ENCODE measurements at regions not wholly inside any gene's neighbourhood (a gene's known extent, or its start where the extent isn't known, plus 50 kb on each side); places are given as distances from the start of the nearest gene placed in this dataset.

GRCh38 chr1:79741720-79742421 is 735.3 kb upstream of the ADGRL4 start:
- Histone ChIP-seq H3K9me3 (peaks cover 0 to 4% (median 0%) of the 10 kb centered on the region in 3 donors), H3K36me3 (no peaks in the 10 kb centered on the region), H3K27ac (no peak overlapping the region), H3K27me3 (no peaks in the 10 kb centered on the region), H3K4me3 (no peak overlapping the region), H3K4me1 (no peaks in the 10 kb centered on the region)
- intact Hi-C loops (cut with DNase I; ENCODE audit: low total_unique reads) = no loop called here
- no peak for TF ChIP-seq CTCF (IDR thresholded peaks at IDR 0.05)
- DNase-seq = no peak

GRCh38 chr1:79738101-79738500 is 731.6 kb upstream of the ADGRL4 start:
- H3K4me3 ChIP-seq = no peak overlapping the region
- no peaks in the 10 kb centered on the region for H3K36me3 ChIP-seq
- no peak for TF ChIP-seq CTCF (IDR thresholded peaks at IDR 0.05)
- no peak overlapping the region for H3K27ac ChIP-seq
- intact Hi-C loops (cut with DNase I; ENCODE audit: low total_unique reads) = no loop called here
- H3K9me3 ChIP-seq = peaks cover 0 to 4% (median 0%) of the 10 kb centered on the region in 3 donors
- H3K27me3 ChIP-seq = no peaks in the 10 kb centered on the region
- DNase-seq = no peak
- no peaks in the 10 kb centered on the region for H3K4me1 ChIP-seq

GRCh38 chr1:79737193-79737592 is 730.7 kb upstream of the ADGRL4 start:
- no peaks in the 10 kb centered on the region for H3K27me3 ChIP-seq
- TF ChIP-seq CTCF (IDR thresholded peaks at IDR 0.05) = no peak
- intact Hi-C loops (cut with DNase I; ENCODE audit: low total_unique reads) = no loop called here

GRCh38 chr1:79732950-79733349 is 726.4 kb upstream of the ADGRL4 start:
- no peaks in the 10 kb centered on the region for H3K36me3 ChIP-seq
- H3K27ac ChIP-seq = no peak overlapping the region
- TF ChIP-seq CTCF (IDR thresholded peaks at IDR 0.05) = no peak
- H3K9me3 ChIP-seq = no peaks in the 10 kb centered on the region
- intact Hi-C loops (cut with DNase I; ENCODE audit: low total_unique reads) = no loop called here
- no peaks in the 10 kb centered on the region for H3K27me3 ChIP-seq
- no peak overlapping the region for H3K4me3 ChIP-seq
- DNase-seq = no peak
- no peaks in the 10 kb centered on the region for H3K4me1 ChIP-seq

More at GRCh38 chr1:79737193-79737592, 730.7 kb upstream of the ADGRL4 start:
- H3K36me3 ChIP-seq = no peaks in the 10 kb centered on the region
- no peaks in the 10 kb centered on the region for H3K4me1 ChIP-seq
- H3K27ac ChIP-seq = no peak overlapping the region
- H3K4me3 ChIP-seq = no peak overlapping the region
- DNase-seq = no peak
- H3K9me3 ChIP-seq = peaks cover 0 to 4% (median 0%) of the 10 kb centered on the region in 3 donors

- Histone ChIP-seq H3K9me3 (no peaks in the 10 kb centered on the region), H3K4me3 (peak overlapping the region in 1 of 2 donors; percentile 27), H3K36me3 (no peaks in the 10 kb centered on the region), H3K27ac (peak overlapping the region; percentile 68 to 75), H3K4me1 (peaks cover 0 to 12% (median 0%) of the 10 kb centered on the region in 4 donors), H3K27me3 (no peaks in the 10 kb centered on the region)
- no peak for DNase-seq
- intact Hi-C loops (cut with DNase I; ENCODE audit: low total_unique reads) = no loop called here
- TF ChIP-seq CTCF (IDR thresholded peaks at IDR 0.05) = no peak
These were observed 720.4 kb upstream of the ADGRL4 start for GRCh38 chr1:79726911-79727310.

Measured in tibial artery (tissue), 4 donors.